HS-27A (cell line): ENCODE measurements at regions not wholly inside any gene's neighbourhood (a gene's known extent, or its start where the extent isn't known, plus 50 kb on each side); places are given as distances from the start of the nearest gene placed in this dataset.

Source experiments
- DNase-seq: peaks from one replicate; pipeline ENCODE4 v3.0.0-alpha.2; 2012; ENCODE audit warnings: low read depth, missing footprints

- no peak for DNase-seq
Measured at GRCh38 chr11:69378303-69379141, 84.6 kb downstream of the MYEOV start.

- no peak for DNase-seq
Measured at GRCh38 chr11:69380451-69380901, 86.5 kb downstream of the MYEOV start.

GRCh38 chr11:69380921-69381581 lies 87.1 kb downstream of the MYEOV start:
- DNase-seq = no peak

GRCh38 chr11:69381681-69382130 lies 87.8 kb downstream of the MYEOV start:
- DNase-seq = no peak

- DNase-seq = no peak
Measured at GRCh38 chr11:69382131-69383128, 88.5 kb downstream of the MYEOV start.

- DNase-seq = no peak
Measured at GRCh38 chr11:69383372-69384250, 89.7 kb downstream of the MYEOV start.

GRCh38 chr11:69384251-69385143 lies 90.5 kb downstream of the MYEOV start:
- no peak for DNase-seq

GRCh38 chr11:69385144-69385820 lies 91.3 kb downstream of the MYEOV start:
- no peak for DNase-seq

- no peak for DNase-seq
Measured at GRCh38 chr11:69385832-69386427, 92.0 kb downstream of the MYEOV start.

- no peak for DNase-seq
Measured at GRCh38 chr11:69386594-69387408, 92.8 kb downstream of the MYEOV start.

- DNase-seq = no peak
Measured at GRCh38 chr11:69387409-69387885, 93.5 kb downstream of the MYEOV start.

- DNase-seq = no peak
Measured at GRCh38 chr11:69388210-69388609, 93.3 kb upstream of the LINC01488 start.

- no peak for DNase-seq
Measured at GRCh38 chr11:69388661-69389060, 92.8 kb upstream of the LINC01488 start.

- no peak for DNase-seq
Measured at GRCh38 chr11:69390561-69390960, 90.9 kb upstream of the LINC01488 start.

- no peak for DNase-seq
Measured at GRCh38 chr11:69391192-69392103, 90.0 kb upstream of the LINC01488 start.

GRCh38 chr11:69392104-69392653 lies 89.3 kb upstream of the LINC01488 start:
- DNase-seq = no peak
